GM18520 (cell line): ENCODE measurements at regions not wholly inside any gene's neighbourhood (a gene's known extent, or its start where the extent isn't known, plus 50 kb on each side); places are given as distances from the start of the nearest gene placed in this dataset.
A peak's percentile ranks its signal among the peaks of the same experiment; 100 is the strongest.
"Not testable (repeated sequence)": the region's sequence is repeated elsewhere in the genome, so short reads cannot be mapped to it uniquely, and the experiment has no call there.

Experiments
- ATAC-seq: cut with Tn5 transposase; IDR thresholded peaks from one replicate; pipeline ENCODE4 v1.9.1; 2021; ENCODE audit not compliant: unreplicated experiment

DNA sequence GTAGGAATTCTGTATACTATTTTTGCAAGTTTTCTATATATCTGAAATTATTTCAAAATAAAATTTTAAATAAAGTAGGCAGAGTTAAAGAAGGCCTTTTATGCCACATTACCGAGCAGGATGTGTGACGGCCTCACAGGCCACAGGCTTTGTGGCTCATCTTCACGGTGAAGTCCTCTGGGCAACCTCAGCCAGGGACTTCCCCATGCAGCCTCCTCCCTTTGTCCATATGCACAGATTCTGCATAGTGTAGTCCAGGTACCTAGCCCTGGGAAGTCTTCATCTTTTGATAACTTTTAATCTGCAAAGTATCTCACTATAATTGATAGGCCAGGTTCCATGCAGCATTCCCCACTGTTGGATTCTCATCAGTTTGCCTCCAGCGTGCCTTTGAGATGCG is 62.8 kb downstream of the ARHGAP11B start:
- ATAC-seq, result not testable (repeated sequence)

- not testable (repeated sequence) for ATAC-seq
Observed at GRCh38 chr15:30690153-30690552, 64.2 kb downstream of the ARHGAP11B start.

DNA sequence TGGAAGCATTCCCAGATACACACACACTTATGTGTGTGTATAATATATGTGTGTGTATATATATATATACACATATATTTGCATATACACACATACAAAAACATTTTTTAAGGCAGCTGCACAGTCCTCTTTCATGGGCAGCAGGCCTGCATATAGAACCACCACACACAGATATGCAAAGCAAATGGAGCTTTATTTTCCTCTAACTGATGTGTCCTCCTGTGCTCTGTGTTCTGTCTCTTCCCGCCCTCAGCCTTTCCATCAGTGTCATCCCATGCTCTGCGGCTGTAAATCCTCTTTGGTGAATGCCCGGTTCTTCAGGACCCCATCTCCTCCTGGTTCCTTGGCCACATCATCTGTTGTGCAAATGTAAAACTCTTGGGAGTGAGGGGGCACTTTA is 69.9 kb downstream of the ARHGAP11B start:
- ATAC-seq, result not testable (repeated sequence)

GRCh38 chr15:30696439-30697314 is 70.7 kb downstream of the ARHGAP11B start:
- peak; percentile 65 for ATAC-seq

DNA sequence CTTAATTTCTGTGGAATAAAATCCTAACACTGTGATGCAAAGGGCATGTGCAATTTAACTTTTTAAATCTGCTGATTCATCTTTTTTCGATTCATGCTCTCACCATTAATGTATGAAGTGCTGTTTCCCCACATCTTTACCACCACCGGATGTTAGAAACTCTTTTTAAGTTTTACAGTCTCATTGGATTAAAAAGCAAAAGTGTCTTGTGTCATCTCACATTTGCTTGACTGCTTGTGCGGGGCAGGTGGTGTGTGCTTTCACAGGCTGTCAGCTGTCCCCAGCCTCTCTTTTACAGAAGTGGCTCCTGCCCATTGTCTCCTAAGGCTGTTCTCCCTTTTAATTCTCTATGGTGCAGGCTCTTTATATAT is 71.4 kb downstream of the ARHGAP11B start:
- ATAC-seq, result peak; percentile 59

GRCh38 chr15:30700006-30700597 is 74.2 kb downstream of the ARHGAP11B start:
- not testable (repeated sequence) for ATAC-seq

GRCh38 chr15:30707976-30708685 is 82.2 kb downstream of the ARHGAP11B start:
- ATAC-seq, result not testable (repeated sequence)

DNA sequence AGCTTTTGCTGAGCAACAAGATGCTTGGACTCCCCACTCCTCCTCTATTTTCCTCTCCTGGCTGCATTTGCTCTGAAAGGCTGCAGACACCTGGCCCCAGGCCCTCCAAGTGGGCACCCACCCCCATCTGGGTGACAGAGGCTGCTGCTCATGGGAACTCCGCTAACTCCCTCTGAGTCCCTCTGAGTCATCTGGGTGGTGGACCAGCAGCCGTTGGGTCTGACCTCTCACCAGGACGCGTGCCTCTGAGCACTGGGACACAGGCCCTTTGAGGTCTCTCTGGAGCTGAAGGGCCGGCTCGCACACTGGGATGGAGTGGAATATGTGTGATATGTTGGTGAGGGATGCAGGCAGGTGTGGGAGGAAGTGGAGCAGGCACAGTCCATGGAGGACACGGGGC is 82.9 kb downstream of the ARHGAP11B start:
- ATAC-seq, result not testable (repeated sequence)

DNA sequence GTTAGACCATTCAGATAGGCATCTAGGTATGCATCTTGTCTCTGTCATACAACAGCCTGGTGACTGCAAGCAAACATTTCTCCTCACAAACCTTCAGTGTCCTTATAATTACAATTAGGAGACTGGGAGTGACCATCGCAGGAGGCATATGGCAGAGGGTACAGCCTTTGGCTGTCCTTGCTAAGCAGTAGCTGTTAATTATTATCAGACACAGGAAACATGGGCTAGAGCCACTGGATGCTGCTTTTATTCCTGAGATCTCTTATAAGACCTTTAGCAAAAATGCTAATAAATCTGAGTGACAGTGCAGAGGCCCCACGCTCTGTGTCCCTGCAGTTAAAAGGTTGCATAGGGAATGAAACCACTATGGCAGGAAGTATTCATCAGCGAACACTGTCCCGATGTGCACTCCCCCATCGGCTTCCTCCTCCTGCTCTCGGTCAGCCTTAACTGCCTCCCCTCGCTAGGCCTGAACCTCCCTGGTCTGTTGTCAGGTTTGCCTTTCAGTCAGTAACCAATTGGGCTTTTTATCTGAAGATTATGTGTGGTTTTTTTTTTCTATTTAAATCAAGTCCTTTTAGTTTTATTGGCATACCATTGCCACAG is 92.2 kb downstream of the ARHGAP11B start:
- ATAC-seq, result not testable (repeated sequence)

- ATAC-seq, result not testable (repeated sequence)
Observed at GRCh38 chr15:30719363-30719762, 93.4 kb downstream of the ARHGAP11B start.

DNA sequence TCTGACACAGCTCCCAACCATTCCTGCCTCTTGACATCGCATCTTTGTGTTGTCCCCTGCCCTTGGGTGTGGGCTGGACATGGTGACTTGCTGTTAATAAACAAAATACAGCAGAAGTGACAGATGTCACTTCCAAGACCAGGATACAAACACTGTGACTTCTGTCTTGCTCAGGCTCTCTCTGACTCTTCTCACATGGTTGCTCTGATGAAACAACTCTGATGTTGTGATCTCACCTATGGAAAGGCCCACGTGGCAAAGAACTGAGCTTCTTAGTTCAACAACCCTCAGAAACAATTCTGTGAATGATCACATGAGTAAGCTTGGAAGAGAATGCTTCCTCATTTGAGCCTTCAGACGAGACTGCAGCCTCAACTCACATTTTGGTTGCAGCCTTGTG is 94.9 kb downstream of the ARHGAP11B start:
- ATAC-seq, result not testable (repeated sequence)

DNA sequence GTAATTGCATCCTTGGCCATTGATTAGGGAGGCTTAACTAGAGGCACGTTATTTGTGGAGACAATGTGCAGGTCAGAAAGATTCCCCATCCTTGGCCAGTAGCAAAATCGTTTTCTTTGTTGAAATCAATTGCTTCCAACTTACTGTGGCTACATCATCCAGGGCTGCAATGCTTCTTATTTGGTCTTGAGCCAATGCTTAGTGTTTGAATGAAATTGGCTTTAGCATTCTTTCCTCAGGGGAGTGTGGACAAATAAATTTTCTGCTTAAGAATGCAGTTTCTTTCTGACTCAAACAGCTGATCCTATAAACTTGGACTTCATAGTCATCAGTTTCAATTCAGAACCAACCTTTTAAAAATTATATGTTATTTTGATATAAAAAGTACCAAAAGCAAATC is 95.6 kb downstream of the ARHGAP11B start:
- not testable (repeated sequence) for ATAC-seq

GRCh38 chr15:30723540-30724175 is 97.7 kb downstream of the ARHGAP11B start:
- not testable (repeated sequence) for ATAC-seq

- not testable (repeated sequence) for ATAC-seq
Observed at GRCh38 chr15:30729880-30730590, 104.1 kb downstream of the ARHGAP11B start.

DNA sequence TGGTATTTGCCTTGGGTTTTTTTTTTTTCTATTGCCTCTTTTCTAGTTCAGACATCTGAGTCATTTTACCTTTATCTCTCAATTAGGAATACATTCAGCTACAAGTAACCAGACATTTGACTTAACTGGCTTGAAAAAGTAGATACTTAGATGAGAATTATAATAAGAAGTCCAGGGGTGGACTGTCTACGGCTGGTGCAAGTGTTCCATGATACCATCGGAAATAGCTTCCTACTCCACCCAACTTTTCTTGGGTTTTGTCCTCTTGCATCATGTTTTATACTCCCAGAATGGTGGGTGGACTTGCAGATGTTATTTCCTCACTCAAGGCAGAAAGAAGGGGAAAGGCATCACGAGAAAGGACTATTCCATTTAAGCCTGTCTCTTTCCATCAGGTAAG is 104.7 kb downstream of the ARHGAP11B start:
- ATAC-seq, result not testable (repeated sequence)

- ATAC-seq, result not testable (repeated sequence)
Observed at GRCh38 chr15:30732100-30732499, 106.2 kb downstream of the ARHGAP11B start.

DNA sequence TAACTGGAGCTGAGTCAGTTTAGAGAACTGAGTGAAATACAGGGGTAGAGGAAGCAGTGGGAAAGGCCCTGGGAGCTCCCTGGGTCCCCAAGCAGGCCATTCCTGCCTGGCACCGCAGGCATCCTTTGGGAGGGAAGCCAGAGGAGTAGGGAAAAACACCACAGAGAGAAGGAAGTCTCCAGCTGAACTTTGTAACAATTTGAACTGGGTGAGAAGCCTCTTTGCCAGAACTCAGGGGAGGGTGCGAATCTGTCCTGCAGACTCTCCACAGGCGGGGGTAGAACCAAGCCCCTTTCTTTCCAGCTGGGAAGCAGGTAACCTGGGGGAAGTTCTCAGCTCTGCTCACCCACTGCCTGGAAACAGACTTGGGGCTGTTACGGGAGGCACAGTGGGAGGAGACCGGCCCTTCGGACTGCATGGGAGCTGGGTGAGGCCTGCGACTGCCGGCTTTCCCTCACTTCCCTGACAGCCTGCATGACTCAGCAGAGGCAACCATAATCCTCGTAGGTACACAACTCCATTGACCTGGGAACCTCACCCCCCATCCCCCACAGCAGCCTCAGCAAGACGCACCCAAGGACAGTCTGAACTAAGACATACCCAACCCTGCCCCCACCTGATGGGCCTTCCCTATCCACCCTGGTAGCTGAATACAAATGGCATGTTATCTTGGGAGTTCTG is 110.1 kb downstream of the ARHGAP11B start:
- not testable (repeated sequence) for ATAC-seq

- not testable (repeated sequence) for ATAC-seq
Observed at GRCh38 chr15:30742796-30743195, 116.9 kb downstream of the ARHGAP11B start.

- not testable (repeated sequence) for ATAC-seq
Observed at GRCh38 chr15:30749048-30749447, 123.1 kb downstream of the ARHGAP11B start.
